Glomerular visceral epithelial cell (primary cell): ENCODE measurements at regions not wholly inside any gene's neighbourhood (a gene's known extent, or its start where the extent isn't known, plus 50 kb on each side); places are given as distances from the start of the nearest gene placed in this dataset.

Source experiments
- DNase-seq: peaks from one replicate; pipeline ENCODE4 v3.0.0-alpha.2; 2016; ENCODE audit errors: extremely low spot score

GRCh38 chr10:27451054-27451453 is 53.0 kb upstream of the RAB18 start:
- DNase-seq, result no peak

GRCh38 chr10:27450225-27450624 is 53.9 kb upstream of the RAB18 start:
- DNase-seq, result no peak

GRCh38 chr10:27449571-27449970 is 54.5 kb upstream of the RAB18 start:
- no peak for DNase-seq

- DNase-seq, result peak; percentile 61
Measured at GRCh38 chr10:27448921-27449320, 55.2 kb upstream of the RAB18 start.

GRCh38 chr10:27447540-27447939 is 56.6 kb upstream of the RAB18 start:
- DNase-seq, result no peak

- DNase-seq, result peak; percentile 39
Measured at GRCh38 chr10:27446091-27446918, 57.8 kb upstream of the RAB18 start.

- no peak for DNase-seq
Measured at GRCh38 chr10:27445070-27445469, 59.0 kb upstream of the RAB18 start.

- no peak for DNase-seq
Measured at GRCh38 chr10:27440478-27440877, 63.6 kb upstream of the RAB18 start.

- DNase-seq, result no peak
Measured at GRCh38 chr10:27440021-27440420, 64.1 kb upstream of the RAB18 start.

- no peak for DNase-seq
Measured at GRCh38 chr10:27439101-27439500, 65.0 kb upstream of the RAB18 start.

- DNase-seq, result no peak
Measured at GRCh38 chr10:27437775-27438174, 66.3 kb upstream of the RAB18 start.

GRCh38 chr10:27436710-27437109 is 67.4 kb upstream of the RAB18 start:
- no peak for DNase-seq

GRCh38 chr10:27433976-27434375 is 70.1 kb upstream of the RAB18 start:
- DNase-seq, result no peak

GRCh38 chr10:27426948-27427467 is 77.1 kb upstream of the RAB18 start:
- no peak for DNase-seq

GRCh38 chr10:27413831-27414348 is 90.2 kb upstream of the RAB18 start:
- DNase-seq, result no peak

- DNase-seq, result no peak
Measured at GRCh38 chr10:27413387-27413786, 90.7 kb upstream of the RAB18 start.

GRCh38 chr10:27410153-27410552 is 94.0 kb upstream of the RAB18 start:
- DNase-seq, result no peak

GRCh38 chr10:27407271-27407670 is 96.8 kb upstream of the RAB18 start:
- DNase-seq, result no peak

GRCh38 chr10:27399871-27400270 is 104.2 kb upstream of the RAB18 start:
- DNase-seq, result no peak

GRCh38 chr10:27393961-27394360 is 110.1 kb upstream of the RAB18 start:
- no peak for DNase-seq

GRCh38 chr10:27392606-27393005 is 111.5 kb upstream of the RAB18 start:
- DNase-seq, result no peak

- no peak for DNase-seq
Measured at GRCh38 chr10:27391916-27392315, 112.2 kb upstream of the RAB18 start.

GRCh38 chr10:27391325-27391724 is 112.8 kb upstream of the RAB18 start:
- no peak for DNase-seq
